ENCODE measurements at regions not wholly inside any gene's neighbourhood (a gene's known extent, or its start where the extent isn't known, plus 50 kb on each side); places are given as distances from the start of the nearest gene placed in this dataset.
"Not testable (repeated sequence)": the region's sequence is repeated elsewhere in the genome, so short reads cannot be mapped to it uniquely, and the experiment has no call there.

- TF ChIP-seq ATF2 (tag by site-specific recombination; IDR thresholded peaks at IDR 0.05; ENCODE audit: low read depth); ELK4 (IDR thresholded peaks at IDR 0.05; ENCODE audit: borderline replicate concordance, low read depth, low read length); CTCF (tag by site-specific recombination; IDR thresholded peaks at IDR 0.05); ZNF133 (tag by site-specific recombination; IDR thresholded peaks at IDR 0.05); ZSCAN5A (tag by site-specific recombination; IDR thresholded peaks at IDR 0.05); EGR2 (tag by site-specific recombination; IDR thresholded peaks at IDR 0.05; ENCODE audit: low read depth); ZNF423 (tag by site-specific recombination; IDR thresholded peaks at IDR 0.05): not testable (repeated sequence)
These were observed 818.6 kb downstream of the SPATA31A1 start for GRCh38 chr9:40174035-40174434.
